Stimulated activated CD4-positive, alpha-beta T cell treated with anti-CD3 and anti-CD28 coated beads, Interleukin-15, amount 100 ng/mL, for 1 hour (primary cell): ENCODE measurements at regions not wholly inside any gene's neighbourhood (a gene's known extent, or its start where the extent isn't known, plus 50 kb on each side); places are given as distances from the start of the nearest gene placed in this dataset.

Experiments
- DNase-seq, 2 donors: peaks; one replicate each; pipeline ENCODE4 v3.0.0-alpha.2; 2020; ENCODE audit warnings: low read depth in 1 of 2, low spot score in 1 of 2

DNA sequence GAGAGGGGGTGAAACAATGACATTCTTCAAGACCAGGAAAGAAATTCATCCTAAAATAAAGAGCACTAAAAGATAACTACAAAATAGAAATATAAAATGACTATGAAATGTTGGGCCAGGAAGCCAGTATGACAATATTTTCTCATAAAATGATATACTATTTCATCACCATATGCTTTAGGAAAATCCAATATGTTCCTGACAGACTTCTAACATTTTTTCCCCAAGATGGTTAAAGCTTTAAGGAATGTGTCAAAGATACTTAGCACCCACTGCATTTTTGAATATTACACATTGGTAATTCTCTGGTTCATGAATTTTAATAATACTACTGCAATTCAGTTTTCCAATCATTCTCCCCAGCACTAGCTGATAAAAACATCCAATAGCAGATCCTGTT is 87.7 kb upstream of the PLEKHG7 start:
- no peak for DNase-seq

DNA sequence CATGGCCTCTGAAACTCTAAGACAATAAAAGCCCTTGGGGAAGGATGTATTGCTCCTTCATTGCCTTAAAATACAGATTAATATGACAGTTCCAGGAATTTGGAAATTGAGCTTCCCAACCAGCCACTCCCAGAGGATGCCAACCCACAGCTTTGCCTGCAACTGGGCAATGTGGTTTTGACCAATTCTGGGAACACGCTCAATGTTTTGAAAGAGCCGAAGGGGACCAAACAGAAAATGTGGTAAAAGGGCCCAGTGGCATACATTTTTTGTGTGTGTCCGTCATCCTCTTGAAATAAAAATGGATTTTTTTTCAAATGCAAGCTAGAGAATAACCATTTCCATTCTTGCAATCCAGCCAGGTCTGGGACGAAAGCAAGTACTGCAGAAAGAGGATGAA is 88.3 kb upstream of the PLEKHG7 start:
- no peak for DNase-seq

DNA sequence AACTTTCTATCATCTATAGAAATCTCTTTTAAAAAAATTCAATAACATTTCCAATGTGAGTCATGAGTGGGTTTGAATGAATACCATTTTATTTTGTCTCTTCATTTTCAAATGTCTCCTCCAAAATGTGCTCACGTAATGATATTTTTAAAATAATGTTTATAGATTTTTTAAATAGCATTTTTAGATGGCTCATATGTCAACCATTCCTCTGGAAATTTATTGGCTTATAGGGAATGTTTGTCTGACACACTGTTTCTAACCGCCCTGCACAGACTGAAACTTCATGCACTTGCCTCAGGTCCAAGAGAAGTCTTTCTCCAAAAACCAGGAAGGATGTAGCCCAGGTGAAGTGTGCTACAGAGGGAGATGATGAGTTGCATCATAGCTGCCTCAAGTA is 88.8 kb upstream of the PLEKHG7 start:
- no peak for DNase-seq

DNA sequence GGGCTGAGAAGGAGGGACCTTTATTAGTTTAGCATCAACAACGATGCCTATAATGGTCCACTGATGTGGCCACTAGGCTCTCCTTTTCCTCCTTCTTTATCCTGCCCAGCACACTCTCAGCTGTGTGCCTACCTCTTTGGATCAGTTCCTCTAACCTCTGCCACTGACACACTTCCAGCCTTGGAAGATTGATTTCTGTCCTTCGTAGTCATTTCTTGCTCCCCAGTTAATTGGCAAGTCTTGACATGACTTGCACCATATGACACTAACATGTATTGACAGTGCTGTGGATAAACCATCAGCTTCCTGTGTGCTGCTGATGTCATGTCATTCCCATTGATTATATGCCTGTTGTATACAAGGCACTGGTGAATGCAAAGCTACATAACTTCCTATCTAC is 90.2 kb upstream of the PLEKHG7 start:
- no peak for DNase-seq

DNA sequence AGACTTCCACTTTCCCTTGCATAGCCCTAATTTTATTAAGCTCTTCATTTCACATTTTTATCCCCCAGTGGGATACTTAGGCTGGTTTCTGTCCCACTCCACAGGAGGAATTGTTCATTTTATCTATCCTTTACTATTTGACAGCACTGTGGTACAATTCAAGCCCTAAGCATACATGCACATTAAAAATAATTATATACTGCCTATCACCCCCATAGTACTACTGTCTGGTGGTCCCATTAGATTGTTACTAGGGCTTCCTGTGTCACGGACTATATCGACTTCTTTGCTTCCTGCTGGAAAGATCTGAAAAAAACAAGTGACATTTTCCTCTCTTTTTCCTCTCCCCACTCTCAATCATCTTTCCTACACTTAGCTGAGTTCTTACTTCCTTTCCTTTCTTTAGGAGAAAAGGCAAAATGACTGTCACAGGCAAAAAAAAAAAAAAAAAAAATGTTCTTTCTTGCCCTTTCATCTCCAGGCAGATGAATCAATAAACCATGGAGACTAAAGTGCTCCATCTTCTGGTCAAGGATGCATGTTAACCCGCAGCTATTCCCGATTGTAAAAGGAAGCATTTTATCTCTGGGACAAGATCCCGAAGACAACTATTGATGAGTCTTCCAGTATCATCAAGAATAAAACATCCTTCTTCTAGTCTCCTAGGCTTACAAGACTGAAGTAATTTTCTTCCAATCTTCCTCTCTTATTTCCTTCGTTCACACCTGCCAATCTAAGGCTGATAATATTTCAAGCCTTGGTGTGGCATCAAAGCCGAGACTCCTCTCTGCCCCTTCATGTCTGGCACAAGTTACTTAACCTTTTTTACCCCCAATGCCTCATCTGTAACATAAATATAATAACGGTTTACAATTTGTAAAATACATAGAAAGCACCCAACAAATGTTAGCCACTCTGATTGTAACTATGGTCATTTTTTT is 94.4 kb upstream of the PLEKHG7 start:
- no peak for DNase-seq

DNA sequence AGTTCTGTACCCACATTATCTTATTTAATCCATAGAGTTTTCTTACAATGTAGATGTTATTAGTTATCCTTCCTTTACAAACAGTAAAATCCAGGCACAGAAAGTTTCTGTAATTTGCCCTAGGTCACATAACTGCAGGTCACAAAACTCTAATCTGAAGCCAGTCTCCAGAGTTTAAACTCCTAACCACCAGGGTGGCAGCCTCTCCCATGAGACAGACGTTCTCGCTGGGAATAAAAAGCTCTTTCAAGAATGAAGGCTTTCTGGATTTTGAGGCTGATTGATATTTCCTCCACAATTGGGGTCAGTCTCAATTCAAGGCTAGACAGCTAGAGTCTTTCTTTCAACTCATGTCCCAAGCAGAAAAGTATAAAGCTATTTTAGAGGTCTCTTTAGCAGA is 95.8 kb upstream of the PLEKHG7 start:
- no peak for DNase-seq

DNA sequence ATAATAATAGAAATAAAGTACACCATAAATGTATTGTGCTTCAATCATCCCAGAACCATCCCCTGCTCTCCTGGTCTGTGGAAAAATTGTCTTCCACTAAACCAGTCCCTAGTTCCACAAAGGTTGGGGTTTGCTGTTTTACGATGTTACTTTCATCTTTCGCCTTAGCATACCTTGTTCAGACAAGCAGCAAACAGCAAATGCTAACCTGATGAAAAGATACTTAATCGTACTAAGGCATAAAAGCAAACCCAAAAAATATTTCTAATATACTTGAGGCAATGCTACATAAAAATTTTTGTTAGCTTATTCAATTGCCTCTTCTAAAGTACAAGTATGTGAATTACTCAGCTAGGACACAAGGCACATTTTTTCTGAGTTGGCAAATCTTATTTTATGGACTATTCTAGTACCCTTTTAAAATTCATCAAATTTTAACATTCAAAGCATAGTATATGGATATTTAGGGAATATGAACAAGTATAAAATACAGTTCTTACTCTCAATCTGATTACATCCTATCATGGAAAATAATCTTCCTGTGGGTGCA is 97.1 kb upstream of the PLEKHG7 start:
- DNase-seq: no peak

DNA sequence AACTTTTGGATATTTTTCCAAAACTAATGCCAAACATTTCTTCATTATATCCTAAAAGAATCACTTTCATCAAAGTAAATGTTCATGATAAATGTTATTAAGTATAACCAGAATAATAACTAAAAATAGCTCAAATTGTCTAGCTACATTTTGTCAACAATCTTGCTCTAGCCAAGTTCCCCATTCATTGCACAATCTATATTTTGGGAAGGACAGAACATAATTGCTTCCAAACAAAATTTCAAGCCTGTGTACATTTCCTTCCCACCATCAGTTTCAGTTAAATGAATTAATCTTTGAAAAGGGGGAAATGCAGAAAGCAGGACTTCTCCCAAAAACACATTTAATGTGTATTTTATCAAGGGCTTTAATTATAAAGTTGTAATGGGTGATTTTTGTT is 98.0 kb upstream of the PLEKHG7 start:
- no peak for DNase-seq

DNA sequence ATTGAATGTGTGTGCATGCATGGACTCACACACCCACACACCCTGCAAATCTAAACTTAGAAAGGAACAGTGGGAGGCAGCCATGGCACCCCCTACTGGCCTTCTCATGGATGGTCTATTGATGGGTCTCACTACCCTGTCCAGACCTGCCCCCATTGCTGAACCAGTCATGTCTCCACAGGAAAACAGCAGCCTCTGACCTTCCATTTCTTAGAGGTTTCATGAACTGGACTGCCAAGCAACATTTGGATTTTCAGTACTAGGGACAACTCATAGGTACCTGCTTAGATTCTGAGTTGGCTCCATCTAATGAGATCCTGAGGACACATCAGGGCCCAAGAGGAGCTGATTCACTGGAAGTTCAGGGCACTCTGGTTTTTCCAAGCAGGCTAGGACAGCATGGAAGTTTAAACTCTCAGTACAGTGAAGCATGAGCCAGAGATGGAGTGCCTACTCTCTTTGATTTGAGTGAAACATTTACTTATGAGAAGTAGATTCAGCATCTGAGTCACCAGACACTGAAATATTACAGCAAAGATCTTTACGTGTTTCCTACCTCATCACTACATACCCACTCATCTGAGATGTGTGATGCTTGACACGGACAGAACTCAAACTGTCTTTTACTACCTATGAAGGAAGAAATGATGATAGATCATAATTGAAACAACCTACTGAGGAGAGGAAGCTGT is 98.9 kb upstream of the PLEKHG7 start:
- no peak for DNase-seq

DNA sequence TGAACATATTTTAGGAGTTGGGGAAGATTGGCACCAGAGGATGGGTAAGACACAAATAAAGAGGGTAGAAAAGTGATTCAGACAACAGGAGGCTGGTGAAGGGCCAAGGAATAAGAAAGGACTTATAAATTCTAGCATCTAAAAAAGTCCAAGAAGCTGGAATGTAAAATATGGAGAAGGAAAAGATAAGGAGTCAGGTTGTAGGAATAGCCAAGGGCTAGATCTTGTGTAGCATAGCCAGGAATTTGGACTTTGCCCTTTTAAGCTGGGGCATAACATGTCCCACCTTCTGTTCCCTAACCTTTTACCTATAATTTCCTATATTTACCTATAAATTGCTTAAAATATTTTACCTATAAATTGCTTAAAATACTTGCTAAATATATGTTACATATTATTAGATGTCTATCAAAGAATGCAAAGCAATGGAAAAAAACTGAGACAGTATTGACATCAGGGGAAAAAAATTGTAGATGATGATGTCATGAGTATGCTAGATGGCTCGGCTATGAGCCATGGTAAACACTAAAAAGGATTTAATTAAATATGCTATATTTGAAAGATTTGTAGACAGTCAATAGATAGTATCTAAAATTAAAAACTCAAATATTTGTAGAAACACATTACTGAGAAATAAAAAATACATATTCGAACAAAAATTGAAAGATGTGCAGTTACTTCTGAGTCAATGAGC is 99.7 kb upstream of the PLEKHG7 start:
- DNase-seq: no peak

DNA sequence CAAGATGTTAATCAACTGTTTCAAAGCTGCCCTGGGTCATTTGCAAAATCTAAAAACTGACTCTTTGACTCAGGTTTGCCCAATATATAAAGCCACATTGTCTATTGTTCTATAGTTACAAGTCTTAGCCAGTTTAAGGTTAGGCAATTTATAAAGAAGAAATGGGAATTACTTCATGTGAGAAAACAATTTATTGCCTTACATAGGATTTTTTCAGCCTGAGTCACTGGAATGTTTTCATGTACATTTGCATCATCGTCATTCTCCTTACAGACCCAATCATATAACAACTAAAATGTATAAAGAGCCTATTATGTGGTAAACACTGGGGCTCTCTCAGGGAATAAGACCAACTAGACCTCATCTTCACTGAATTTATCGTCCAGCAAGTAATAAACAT is 100.3 kb upstream of the PLEKHG7 start:
- DNase-seq: no peak

DNA sequence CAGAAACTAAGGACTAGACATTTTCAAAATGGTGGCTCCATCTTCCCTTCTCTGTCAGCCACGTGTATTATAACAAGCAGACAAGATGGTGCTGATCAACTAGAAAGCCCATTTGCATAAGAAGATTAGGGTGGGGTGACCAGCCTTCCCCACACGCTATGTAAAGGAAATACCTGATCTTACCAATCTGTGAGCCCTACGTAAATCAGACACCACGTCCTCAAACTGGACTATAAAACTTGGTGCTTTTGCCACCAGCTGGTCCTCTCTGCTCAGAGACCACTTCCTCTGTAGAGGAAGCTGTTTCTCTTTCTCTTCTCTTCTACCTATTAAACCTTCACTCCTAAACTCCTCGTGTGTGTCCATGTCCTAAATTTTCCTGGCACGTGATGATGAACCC is 101.1 kb upstream of the PLEKHG7 start:
- no peak for DNase-seq

DNA sequence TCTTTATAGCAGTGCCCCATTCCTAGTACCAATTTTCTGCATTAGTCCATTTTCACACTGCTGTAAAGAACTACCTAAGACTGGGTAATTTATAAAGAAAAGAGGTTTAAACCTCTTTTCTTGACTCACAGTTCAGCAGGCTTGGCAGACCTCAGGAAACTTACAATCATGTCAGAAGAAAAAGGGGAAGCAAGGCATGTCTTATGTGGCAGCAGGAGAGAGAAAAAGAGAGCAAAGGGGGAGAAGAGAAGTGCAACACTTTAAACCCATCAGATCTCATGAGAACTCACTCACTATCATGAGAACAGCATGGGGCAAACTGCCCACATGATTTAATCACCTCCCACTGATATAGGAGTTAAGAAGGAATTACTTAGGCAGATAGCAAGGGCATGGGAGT is 101.6 kb upstream of the PLEKHG7 start:
- no peak for DNase-seq

DNA sequence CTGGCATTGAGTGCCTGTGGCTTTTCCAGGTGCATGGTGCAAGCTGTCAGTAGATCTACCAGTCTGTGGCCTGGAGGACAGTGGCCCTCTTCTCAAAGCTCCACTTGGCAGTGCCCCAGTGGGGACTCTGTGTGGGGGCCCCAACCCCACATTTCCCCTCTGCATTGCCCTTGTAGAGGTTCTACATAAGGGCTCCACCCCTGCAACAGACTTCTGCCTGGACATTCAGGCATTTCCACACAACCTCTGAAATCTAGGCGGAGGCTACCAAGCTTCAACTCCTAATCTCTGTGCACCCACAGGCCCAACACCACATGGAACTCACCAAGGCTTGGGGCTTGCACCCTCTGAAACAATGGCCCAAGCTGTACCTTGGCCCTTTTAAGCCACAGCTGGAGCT is 102.7 kb upstream of the PLEKHG7 start:
- DNase-seq: no peak

DNA sequence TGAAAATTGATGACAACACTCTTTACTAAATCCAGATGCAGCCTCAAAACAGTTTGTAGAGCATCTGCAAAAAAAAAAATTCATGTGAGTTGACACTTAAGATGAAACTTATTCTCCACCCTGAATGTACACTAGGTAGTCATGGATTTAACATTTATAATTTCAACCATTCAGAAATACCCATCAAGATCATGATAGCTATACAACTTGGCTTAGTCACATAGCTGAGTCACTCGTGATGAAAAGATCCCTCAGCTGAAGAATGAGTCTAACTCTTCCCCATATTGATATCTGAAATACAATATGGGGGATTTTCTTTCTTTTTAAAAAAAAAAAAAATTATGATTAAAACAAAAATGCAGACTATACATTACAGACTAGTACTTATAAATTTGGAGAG is 104.8 kb upstream of the PLEKHG7 start:
- no peak for DNase-seq

DNA sequence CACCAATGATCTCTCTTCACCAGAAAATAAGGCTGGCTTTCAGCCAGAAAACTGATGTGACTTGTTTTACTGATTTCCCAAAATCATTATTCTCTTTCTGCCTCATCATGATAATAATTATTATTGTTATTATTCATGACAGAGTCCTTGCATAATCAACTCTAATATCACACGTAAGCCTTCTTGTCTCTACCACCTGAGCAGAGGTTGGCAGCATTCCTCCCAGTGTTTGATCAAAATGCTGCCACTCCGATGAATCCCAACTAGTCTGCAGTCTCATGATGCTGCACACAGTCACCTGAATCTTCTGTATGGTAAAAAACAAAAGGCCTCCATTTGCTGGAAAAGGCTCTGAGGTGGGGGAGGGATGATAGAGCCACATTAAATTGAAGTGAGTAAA is 105.7 kb upstream of the PLEKHG7 start:
- no peak for DNase-seq

DNA sequence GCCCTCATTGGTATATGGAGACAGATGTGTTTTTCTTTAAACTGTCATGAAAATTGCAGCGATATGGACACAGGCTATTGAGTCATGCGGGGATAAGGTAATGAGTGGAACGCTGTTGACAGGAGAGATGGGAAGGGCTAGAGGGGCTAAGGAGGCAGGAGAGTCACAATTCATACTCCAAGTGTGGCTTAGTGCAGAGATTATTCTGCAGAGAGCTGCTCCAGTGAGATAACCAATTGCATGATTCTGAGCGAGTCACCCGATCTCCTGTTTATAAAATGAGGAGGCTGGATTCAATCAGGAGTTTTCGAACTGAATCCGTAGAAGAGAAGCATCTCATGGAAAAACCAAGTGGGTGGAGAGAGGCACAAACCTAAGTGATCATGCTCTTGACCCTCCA is 106.4 kb upstream of the PLEKHG7 start:
- DNase-seq: no peak

DNA sequence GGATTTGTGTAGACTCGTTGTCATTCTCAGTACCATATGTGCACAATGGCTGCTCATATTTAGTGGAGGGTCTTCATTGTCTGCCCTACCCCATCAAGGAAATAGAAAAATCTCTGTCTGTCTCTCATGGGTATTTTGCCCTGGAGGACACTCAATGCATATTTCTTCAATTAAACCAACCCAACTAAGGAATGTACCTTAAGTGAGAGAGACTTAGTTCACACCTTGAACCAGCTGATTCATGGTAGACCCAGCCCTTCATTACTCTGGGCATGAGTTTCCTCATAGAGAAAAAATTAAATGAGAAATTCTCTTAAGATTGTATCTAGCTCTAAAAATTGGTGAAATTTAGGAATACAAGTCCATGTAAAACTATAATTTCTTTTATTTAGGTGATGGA is 107.1 kb upstream of the PLEKHG7 start:
- DNase-seq: no peak

DNA sequence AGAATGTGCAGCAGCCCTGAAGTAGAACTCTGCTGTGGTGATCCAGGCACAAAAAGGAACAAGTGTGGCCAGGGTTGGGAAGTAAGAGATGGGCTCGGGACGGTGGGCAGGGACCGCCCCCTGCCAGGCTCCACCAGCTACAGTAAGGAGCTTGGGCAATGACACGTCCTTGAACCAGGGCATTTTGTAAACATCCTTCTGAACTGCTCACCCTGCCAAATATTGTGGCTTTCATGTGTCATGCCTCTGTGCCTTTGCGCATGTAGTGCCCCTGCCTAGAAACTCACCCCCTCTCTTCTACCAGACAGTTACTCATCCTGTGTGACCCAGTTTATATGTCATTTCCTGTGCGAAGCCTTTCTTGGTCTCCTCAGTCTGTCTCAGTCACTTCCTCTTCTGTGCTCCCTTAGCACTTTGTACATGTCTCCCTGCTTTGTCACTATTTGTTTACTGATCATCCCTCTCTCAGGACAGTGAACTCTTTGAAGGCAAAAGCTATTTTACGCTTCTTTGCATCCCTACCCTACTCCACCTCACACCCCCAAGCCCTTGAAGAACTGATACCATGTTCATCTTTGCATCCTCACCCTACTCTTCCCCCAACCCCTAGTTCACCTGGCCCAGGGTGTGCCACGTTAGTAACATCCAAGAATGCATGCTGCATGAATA is 108.9 kb upstream of the PLEKHG7 start:
- peak; percentile 38 to 63 for DNase-seq

DNA sequence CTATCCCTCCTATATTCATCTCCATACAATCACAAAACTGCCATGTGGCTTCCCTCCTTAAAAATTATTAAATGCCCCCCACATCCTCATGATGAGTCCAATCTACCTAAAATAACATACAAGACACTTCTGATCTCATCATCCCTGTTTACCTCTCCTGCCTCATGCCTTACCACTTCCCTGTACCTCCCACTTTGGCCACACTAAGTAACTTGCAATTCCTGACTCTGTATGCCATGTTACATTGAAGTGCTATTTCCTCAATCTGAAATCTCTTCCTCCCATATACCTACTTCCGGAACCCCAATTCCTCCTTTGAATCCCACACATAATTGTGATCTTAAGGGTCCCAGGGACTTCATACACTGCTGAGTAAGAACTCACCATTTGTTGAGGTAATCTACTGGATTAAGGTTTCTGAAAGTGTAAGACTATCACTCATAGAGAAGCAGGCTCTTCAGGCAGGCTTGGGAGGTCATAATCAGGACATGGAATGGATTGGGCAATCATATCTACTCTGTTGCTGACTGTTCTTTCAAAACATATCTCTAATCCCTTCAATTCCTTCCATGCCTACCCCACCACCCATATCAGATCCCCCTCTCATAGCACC is 117.6 kb upstream of the PLEKHG7 start:
- no peak for DNase-seq

DNA sequence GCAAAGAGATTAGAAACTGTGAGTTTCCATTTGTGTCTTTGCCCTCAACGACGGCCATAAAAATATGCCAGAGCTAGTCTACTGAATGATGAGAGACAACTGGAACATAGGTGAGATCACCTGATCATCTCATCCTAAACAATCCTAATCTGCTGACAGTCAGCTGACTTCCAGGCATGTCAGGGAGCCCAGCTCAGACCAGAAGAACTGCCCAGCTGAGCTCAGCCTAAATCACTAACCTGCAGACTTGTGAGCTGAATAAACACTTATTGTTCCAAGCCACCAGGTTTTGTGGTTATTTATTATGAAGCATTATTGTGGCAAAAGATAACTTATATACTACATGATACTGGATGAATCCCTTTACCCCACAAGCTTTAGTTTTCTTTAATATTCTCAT is 118.9 kb upstream of the PLEKHG7 start:
- DNase-seq: no peak
